AG09319 (cell line): ENCODE measurements at regions not wholly inside any gene's neighbourhood (a gene's known extent, or its start where the extent isn't known, plus 50 kb on each side); places are given as distances from the start of the nearest gene placed in this dataset.

Experiments used
- DNase-seq: peaks from one replicate; pipeline ENCODE4 v3.0.0-alpha.2; 2010; ENCODE audit warnings: low read depth; ENCODE audit errors: extremely low read depth
- TF ChIP-seq, protein P1 (sequence below): IDR thresholded peaks from 2 replicates; pipeline ENCODE4 v1.5.1; 2011; ENCODE audit warnings: low read depth, mild to moderate bottlenecking, inconsistent platforms, low read length, moderate library complexity

DNA sequence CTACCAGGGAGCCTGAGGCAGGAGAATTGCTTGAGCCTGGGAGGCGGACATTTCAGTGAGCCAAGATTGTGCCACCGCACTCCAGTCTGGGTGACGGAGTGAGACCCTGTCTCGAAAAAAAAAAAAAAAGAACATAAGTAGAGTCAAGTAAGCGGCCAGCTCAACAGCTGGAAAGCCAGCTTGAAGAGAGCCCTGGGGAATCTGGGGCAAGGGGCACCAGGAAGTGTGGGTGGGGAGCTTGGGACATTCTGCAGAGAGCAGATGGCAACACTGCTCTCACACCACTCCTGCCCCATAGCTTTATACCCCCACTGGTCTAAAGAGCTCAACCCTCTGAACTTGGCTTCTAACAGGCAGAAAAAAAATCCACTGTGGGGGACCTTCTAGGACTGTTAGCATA, 505.6 kb downstream of the BUD13 start:
- TF ChIP-seq, protein P1, sequence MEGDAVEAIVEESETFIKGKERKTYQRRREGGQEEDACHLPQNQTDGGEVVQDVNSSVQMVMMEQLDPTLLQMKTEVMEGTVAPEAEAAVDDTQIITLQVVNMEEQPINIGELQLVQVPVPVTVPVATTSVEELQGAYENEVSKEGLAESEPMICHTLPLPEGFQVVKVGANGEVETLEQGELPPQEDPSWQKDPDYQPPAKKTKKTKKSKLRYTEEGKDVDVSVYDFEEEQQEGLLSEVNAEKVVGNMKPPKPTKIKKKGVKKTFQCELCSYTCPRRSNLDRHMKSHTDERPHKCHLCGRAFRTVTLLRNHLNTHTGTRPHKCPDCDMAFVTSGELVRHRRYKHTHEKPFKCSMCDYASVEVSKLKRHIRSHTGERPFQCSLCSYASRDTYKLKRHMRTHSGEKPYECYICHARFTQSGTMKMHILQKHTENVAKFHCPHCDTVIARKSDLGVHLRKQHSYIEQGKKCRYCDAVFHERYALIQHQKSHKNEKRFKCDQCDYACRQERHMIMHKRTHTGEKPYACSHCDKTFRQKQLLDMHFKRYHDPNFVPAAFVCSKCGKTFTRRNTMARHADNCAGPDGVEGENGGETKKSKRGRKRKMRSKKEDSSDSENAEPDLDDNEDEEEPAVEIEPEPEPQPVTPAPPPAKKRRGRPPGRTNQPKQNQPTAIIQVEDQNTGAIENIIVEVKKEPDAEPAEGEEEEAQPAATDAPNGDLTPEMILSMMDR: no peak
- no peak for DNase-seq

DNA sequence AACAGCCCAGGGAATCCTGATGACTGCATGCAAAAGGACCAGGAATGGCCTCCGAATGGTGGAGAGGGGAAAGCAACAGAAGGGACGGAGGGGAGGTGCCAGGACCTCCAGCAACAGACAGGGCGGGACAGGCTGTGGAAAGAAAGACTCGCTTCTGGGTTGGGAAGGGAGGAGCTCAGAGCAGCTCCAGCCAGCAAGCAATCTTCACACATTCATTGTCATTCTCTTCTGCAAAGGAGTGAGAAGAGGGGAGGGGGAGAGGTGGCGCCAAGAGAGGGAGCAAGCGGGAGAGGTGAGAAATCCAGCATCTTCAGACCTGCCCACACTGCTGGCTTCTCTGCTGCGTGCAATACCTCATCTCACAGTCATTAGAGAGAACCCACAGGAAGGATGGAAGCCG, 509.0 kb downstream of the BUD13 start:
- TF ChIP-seq, protein P1: no peak
- DNase-seq: no peak

DNA sequence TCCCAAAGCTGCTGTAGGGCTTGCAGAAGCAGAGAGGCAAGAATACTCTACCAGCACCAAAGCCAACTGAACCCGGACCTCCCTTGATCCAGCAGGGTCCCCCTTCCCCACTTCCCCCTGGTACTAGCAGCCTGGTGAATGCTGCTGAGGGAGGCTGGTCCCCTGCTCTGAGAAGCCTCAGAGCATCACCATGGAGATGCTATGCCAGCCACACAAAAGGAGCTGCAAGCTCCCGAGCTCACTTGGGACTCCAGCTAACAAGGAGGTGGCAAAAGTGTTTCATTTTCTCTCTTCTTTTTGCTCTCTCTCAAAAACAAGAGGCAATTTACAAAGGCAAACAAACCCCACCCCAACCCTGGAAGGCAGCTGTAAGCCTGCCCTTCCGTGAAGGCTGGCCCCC, 509.8 kb downstream of the BUD13 start:
- TF ChIP-seq, protein P1: no peak

DNA sequence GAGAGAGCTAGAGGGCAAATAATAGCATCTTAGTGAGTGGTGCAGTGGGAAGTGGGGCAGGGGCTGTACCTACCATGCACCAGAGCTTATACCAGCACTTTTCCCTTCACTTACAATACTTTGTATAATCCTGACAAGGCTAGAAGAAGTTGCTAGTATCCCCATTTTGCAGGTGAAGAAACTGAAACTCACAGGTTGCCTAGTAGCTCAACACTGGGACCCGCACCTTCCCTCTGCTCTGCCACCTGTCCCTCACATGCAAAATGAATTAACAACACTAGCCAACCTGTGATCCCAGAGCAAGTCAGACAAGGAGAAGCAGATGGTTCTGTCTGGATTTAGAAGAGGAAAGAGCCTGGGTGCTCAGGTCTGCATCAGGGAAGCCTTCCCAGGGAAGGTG, 510.4 kb downstream of the BUD13 start:
- DNase-seq: no peak
- TF ChIP-seq, protein P1: no peak

More for the DNA sequence above, 509.8 kb downstream of the BUD13 start:
- DNase-seq: no peak

DNA sequence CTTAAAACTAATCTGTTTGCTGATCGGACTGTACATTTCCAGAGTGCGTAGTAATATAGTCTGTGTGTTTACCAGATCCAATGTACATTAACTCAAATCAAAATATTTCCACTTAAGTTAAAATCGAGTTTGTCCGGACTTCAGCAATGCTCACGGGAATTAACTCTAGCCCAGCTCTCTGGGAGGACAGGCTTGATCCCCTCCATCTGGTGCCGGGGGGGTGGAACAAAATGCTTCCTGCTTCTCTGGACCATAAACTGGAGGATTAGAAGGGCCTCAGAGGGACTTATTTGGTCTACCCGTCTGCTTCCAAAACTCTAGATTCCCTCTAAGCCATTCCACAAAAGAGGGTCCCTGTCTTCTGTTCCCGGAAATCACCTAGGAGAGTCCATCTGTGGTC, 511.2 kb downstream of the BUD13 start:
- no peak for DNase-seq
- TF ChIP-seq, protein P1: no peak

DNA sequence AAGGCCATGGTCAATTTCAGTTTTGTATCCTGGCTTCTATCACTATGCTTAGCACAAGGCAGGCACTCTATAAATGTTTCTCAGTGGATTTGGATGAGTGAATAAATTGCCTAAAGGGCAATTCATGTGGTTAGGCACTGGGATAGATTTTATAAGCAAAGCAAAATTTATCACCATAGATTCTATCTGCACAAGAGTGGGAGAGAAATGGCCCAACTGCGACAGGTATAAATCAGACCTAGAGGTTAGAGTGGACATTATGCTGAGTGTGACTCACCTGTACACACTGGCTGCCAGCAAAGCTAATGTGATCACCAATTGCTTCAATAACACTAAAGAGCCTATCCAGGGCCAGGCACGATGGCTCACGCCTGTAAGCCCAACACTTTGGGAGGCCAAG, 514.0 kb downstream of the BUD13 start:
- TF ChIP-seq, protein P1: no peak
- DNase-seq: no peak

DNA sequence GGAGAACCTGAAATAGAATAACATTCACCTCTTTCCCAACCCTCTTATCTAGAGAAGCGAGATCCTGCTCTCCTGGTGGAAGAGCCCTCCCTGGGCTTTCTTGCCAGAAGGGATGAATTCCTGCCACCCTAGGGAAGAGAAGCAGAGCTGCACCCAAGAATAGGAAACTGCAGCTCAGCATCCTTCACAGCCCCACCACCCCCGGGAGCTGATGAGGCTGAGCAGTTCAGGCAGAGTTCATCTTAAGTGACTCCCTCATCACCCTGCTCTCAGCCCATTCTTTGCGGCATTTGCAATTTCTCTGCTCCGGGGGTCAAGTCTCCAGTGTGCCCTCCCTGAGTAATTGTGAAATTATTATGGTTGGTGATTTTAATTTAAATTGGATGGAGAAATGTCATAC, 514.9 kb downstream of the BUD13 start:
- no peak for DNase-seq

More for the DNA sequence above, 514.9 kb downstream of the BUD13 start:
- TF ChIP-seq, protein P1: no peak
